ENCODE measurements at regions not wholly inside any gene's neighbourhood (a gene's known extent, or its start where the extent isn't known, plus 50 kb on each side); places are given as distances from the start of the nearest gene placed in this dataset.

GRCh38 chr3:128561504-128561903, 68.5 kb upstream of the GATA2 start:
- Mint-ChIP-seq H3K36me3 (ENCODE audit: low read depth, unreplicated experiment) (no peaks in the 10 kb centered on the region), H3K27ac (ENCODE audit: unreplicated experiment) (no peak overlapping the region), H3K27me3 (ENCODE audit: unreplicated experiment) (peaks cover 6% of the 10 kb centered on the region), H3K9me3 (ENCODE audit: unreplicated experiment) (no peaks in the 10 kb centered on the region), H3K4me1 (ENCODE audit: unreplicated experiment) (peaks cover 24% of the 10 kb centered on the region), H3K4me3 (ENCODE audit: unreplicated experiment) (no peak overlapping the region)
- DNase-seq (ENCODE audit: low spot score) = no peak
- TF ChIP-seq, protein P1, sequence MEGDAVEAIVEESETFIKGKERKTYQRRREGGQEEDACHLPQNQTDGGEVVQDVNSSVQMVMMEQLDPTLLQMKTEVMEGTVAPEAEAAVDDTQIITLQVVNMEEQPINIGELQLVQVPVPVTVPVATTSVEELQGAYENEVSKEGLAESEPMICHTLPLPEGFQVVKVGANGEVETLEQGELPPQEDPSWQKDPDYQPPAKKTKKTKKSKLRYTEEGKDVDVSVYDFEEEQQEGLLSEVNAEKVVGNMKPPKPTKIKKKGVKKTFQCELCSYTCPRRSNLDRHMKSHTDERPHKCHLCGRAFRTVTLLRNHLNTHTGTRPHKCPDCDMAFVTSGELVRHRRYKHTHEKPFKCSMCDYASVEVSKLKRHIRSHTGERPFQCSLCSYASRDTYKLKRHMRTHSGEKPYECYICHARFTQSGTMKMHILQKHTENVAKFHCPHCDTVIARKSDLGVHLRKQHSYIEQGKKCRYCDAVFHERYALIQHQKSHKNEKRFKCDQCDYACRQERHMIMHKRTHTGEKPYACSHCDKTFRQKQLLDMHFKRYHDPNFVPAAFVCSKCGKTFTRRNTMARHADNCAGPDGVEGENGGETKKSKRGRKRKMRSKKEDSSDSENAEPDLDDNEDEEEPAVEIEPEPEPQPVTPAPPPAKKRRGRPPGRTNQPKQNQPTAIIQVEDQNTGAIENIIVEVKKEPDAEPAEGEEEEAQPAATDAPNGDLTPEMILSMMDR (IDR thresholded peaks at IDR 0.05; ENCODE audit: unreplicated experiment) = no peak

DNA sequence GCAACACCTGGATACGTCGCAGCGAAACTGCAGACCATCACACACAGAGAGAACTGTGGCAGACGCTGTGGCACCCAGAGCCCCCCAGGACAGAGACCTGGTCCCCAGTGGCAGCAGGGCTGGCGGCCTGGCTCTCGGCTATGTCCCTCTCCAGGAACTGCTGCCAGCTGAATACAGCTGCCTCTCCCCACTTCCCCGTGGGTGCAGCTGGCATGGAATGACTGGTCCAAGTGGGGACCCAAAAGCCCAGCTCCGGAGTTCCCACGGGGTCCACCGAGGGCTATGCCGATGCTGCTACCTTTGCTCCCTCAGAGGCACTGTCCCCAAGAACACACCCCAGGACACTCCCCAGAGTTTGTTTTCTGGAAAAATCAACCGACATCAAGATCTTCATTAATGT, 67.8 kb upstream of the GATA2 start:
- Mint-ChIP-seq H3K4me3 (ENCODE audit: unreplicated experiment) (no peak overlapping the region), H3K27me3 (ENCODE audit: unreplicated experiment) (peaks cover 8% of the 10 kb centered on the region), H3K9me3 (ENCODE audit: unreplicated experiment) (no peaks in the 10 kb centered on the region), H3K4me1 (ENCODE audit: unreplicated experiment) (peaks cover 26% of the 10 kb centered on the region), H3K36me3 (ENCODE audit: low read depth, unreplicated experiment) (no peaks in the 10 kb centered on the region), H3K27ac (ENCODE audit: unreplicated experiment) (peak overlapping the region; percentile 13)
- DNase-seq (ENCODE audit: low spot score) = no peak
- TF ChIP-seq, protein P1 (IDR thresholded peaks at IDR 0.05; ENCODE audit: unreplicated experiment) = no peak

GRCh38 chr3:128559486-128560225, 66.7 kb upstream of the GATA2 start:
- no peak for DNase-seq (ENCODE audit: low spot score)
- TF ChIP-seq, protein P1 (IDR thresholded peaks at IDR 0.05; ENCODE audit: unreplicated experiment) = no peak
- no peak overlapping the region for H3K4me3 Mint-ChIP-seq (ENCODE audit: unreplicated experiment)
- no peak overlapping the region for H3K27ac Mint-ChIP-seq (ENCODE audit: unreplicated experiment)
- H3K9me3 Mint-ChIP-seq (ENCODE audit: unreplicated experiment) = no peaks in the 10 kb centered on the region
- no peaks in the 10 kb centered on the region for H3K36me3 Mint-ChIP-seq (ENCODE audit: low read depth, unreplicated experiment)
- H3K4me1 Mint-ChIP-seq (ENCODE audit: unreplicated experiment) = peaks cover 20% of the 10 kb centered on the region
- peaks cover 8% of the 10 kb centered on the region for H3K27me3 Mint-ChIP-seq (ENCODE audit: unreplicated experiment)

GRCh38 chr3:128557531-128558280, 64.7 kb upstream of the GATA2 start:
- TF ChIP-seq, protein P1 (IDR thresholded peaks at IDR 0.05; ENCODE audit: unreplicated experiment) = no peak
- peaks cover 7% of the 10 kb centered on the region for H3K36me3 Mint-ChIP-seq (ENCODE audit: low read depth, unreplicated experiment)
- DNase-seq (ENCODE audit: low spot score) = no peak
- H3K9me3 Mint-ChIP-seq (ENCODE audit: unreplicated experiment) = no peaks in the 10 kb centered on the region
- H3K27ac Mint-ChIP-seq (ENCODE audit: unreplicated experiment) = no peak overlapping the region
- H3K27me3 Mint-ChIP-seq (ENCODE audit: unreplicated experiment) = peaks cover 17% of the 10 kb centered on the region
- no peak overlapping the region for H3K4me3 Mint-ChIP-seq (ENCODE audit: unreplicated experiment)
- H3K4me1 Mint-ChIP-seq (ENCODE audit: unreplicated experiment) = peaks cover 36% of the 10 kb centered on the region

GRCh38 chr3:128556907-128557306, 63.9 kb upstream of the GATA2 start:
- TF ChIP-seq, protein P1 (IDR thresholded peaks at IDR 0.05; ENCODE audit: unreplicated experiment) = no peak
- peak overlapping the region; percentile 39 for H3K4me3 Mint-ChIP-seq (ENCODE audit: unreplicated experiment)
- peaks cover 7% of the 10 kb centered on the region for H3K36me3 Mint-ChIP-seq (ENCODE audit: low read depth, unreplicated experiment)
- no peaks in the 10 kb centered on the region for H3K9me3 Mint-ChIP-seq (ENCODE audit: unreplicated experiment)
- H3K4me1 Mint-ChIP-seq (ENCODE audit: unreplicated experiment) = peaks cover 40% of the 10 kb centered on the region
- H3K27me3 Mint-ChIP-seq (ENCODE audit: unreplicated experiment) = peaks cover 18% of the 10 kb centered on the region
- H3K27ac Mint-ChIP-seq (ENCODE audit: unreplicated experiment) = peak overlapping the region; percentile 78
- no peak for DNase-seq (ENCODE audit: low spot score)
